Upper lobe of right lung (tissue), 1 donor: ENCODE measurements at regions not wholly inside any gene's neighbourhood (a gene's known extent, or its start where the extent isn't known, plus 50 kb on each side); places are given as distances from the start of the nearest gene placed in this dataset.

ENCODE experiments used
- ATAC-seq: fragments of 200-7000 bp; cut with Tn5 transposase; one replicate; pipeline ENCODE4 v1.9.1; 2020; ENCODE audit warnings: mild to moderate bottlenecking, moderate library complexity
- DNase-seq: peaks from one replicate; pipeline ENCODE4 v3.0.0-alpha.2; 2020
- H3K27ac ChIP-seq: fragments of 200-600 bp; one replicate; pipeline ENCODE4 v1.8.0; 2022
- H3K27me3 ChIP-seq: fragments of 200-600 bp; one replicate; pipeline ENCODE4 v1.8.0; 2022; ENCODE audit warnings: mild to moderate bottlenecking
- H3K36me3 ChIP-seq: fragments of 200-600 bp; one replicate; pipeline ENCODE4 v1.8.0; 2022
- H3K4me1 ChIP-seq: fragments of 200-600 bp; one replicate; pipeline ENCODE4 v1.8.0; 2022
- H3K4me3 ChIP-seq: fragments of 200-600 bp; one replicate; pipeline ENCODE4 v1.8.0; 2022; ENCODE audit warnings: mild to moderate bottlenecking
- H3K9me3 ChIP-seq: fragments of 200-600 bp; one replicate; pipeline ENCODE4 v1.8.0; 2022
- CTCF ChIP-seq: fragments of 200-600 bp; IDR thresholded peaks from one replicate; pipeline ENCODE4 v1.8.0; 2022; ENCODE audit warnings: antibody characterized with exemption
- intact Hi-C: fragments of 100-400 bp; cut with DNase I; formaldehyde crosslinking; loops from one replicate; pipeline ENCODE4 v1.11.0; 2022
- donor health status: DM: no; HTN: yes; CAD: no; lungs with severe emphysema.

DNA sequence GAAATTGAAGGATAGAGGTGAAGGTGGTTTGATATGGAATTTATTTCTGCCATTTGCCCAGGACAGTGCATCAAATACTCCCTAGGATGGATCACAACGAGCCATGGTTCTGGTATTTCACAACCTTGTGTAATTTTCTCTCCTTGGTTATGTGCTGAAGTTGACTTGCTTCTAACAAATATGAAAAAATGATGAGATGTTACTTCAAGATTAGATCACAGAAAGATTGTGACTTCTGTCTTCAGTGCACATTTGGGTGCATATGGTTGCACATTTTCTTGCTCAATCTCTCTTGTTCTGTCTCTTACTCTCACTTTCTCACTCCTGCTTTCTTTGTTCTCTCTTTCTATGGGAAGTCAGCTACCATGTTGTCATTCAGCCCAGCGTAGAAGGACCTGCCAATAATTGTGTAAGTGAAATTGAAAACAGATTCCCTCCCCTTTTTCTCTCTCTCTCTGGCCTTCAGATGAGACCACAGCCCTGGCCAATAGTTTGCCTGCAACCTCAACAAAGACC, 104.6 kb upstream of the RMDN2 start:
- Histone ChIP-seq H3K4me3 (no peak overlapping the region), H3K4me1 (no peaks in the 10 kb centered on the region), H3K27ac (no peak overlapping the region), H3K36me3 (no peaks in the 10 kb centered on the region), H3K27me3 (no peaks in the 10 kb centered on the region), H3K9me3 (no peaks in the 10 kb centered on the region)
- DNase-seq (no peak), ATAC-seq (peak; percentile 40)
- no peak for TF ChIP-seq CTCF
- intact Hi-C loops, result no loop called here

- intact Hi-C loops, result no loop called here
- DNase-seq (no peak), ATAC-seq (no peak)
- H3K9me3 ChIP-seq, result no peaks in the 10 kb centered on the region
- H3K4me3 ChIP-seq, result no peak overlapping the region
- H3K4me1 ChIP-seq, result peaks cover 17% of the 10 kb centered on the region
- no peak overlapping the region for H3K27ac ChIP-seq
- H3K36me3 ChIP-seq, result no peaks in the 10 kb centered on the region
- TF ChIP-seq CTCF, result no peak
- H3K27me3 ChIP-seq, result no peaks in the 10 kb centered on the region
Measured at GRCh38 chr2:37825586-37825985, 99.5 kb upstream of the RMDN2 start.

- H3K9me3 ChIP-seq, result no peaks in the 10 kb centered on the region
- intact Hi-C loops, result no loop called here
- TF ChIP-seq CTCF, result no peak
- ATAC-seq, result no peak
- H3K27me3 ChIP-seq, result no peaks in the 10 kb centered on the region
- no peaks in the 10 kb centered on the region for H3K36me3 ChIP-seq
- no peak for DNase-seq
- no peak overlapping the region for H3K4me3 ChIP-seq
- peaks cover 23% of the 10 kb centered on the region for H3K4me1 ChIP-seq
- H3K27ac ChIP-seq, result no peak overlapping the region
Measured at GRCh38 chr2:37826611-37827010, 98.5 kb upstream of the RMDN2 start.

- no peak for ATAC-seq
- no peak for DNase-seq
Measured at GRCh38 chr2:37827455-37827854, 97.6 kb upstream of the RMDN2 start.

GRCh38 chr2:37827911-37828511, 97.1 kb upstream of the RMDN2 start:
- no peak for TF ChIP-seq CTCF
- no peaks in the 10 kb centered on the region for H3K27me3 ChIP-seq
- DNase-seq, result no peak

More at GRCh38 chr2:37827455-37827854, 97.6 kb upstream of the RMDN2 start:
- Histone ChIP-seq H3K9me3 (no peaks in the 10 kb centered on the region), H3K27ac (no peak overlapping the region), H3K36me3 (no peaks in the 10 kb centered on the region), H3K4me3 (no peak overlapping the region), H3K4me1 (peaks cover 23% of the 10 kb centered on the region), H3K27me3 (no peaks in the 10 kb centered on the region)
- intact Hi-C loops, result no loop called here
- TF ChIP-seq CTCF, result no peak

DNA sequence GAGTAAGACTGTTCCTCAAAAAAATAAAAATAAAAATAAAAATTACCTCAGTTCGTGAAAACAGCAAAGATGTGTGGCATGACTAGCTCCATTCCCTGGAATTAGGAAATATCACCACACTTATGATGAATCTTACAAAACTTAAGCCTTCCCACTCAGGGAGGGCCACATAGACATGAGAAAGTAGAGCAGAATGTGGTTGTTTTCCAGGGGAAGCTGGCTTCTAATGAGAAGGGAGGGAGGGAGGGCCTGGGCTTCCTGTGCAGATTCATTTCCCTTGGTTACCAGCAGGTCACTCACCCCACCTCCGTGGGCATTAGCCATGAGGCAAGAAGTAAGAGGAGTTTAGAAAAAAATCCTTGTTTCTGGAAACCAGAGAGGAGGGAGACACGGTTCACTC, 95.9 kb upstream of the RMDN2 start:
- no peaks in the 10 kb centered on the region for H3K27me3 ChIP-seq
- H3K4me3 ChIP-seq, result no peak overlapping the region
- no peaks in the 10 kb centered on the region for H3K9me3 ChIP-seq
- H3K27ac ChIP-seq, result peak overlapping the region; percentile 56
- no peaks in the 10 kb centered on the region for H3K36me3 ChIP-seq
- intact Hi-C loops, result no loop called here
- DNase-seq, result no peak
- no peak for TF ChIP-seq CTCF
- peak; percentile 88 for ATAC-seq
- peaks cover 23% of the 10 kb centered on the region for H3K4me1 ChIP-seq

More at GRCh38 chr2:37827911-37828511, 97.1 kb upstream of the RMDN2 start:
- intact Hi-C loops, result no loop called here
- H3K36me3 ChIP-seq, result no peaks in the 10 kb centered on the region
- no peak overlapping the region for H3K27ac ChIP-seq
- H3K4me3 ChIP-seq, result no peak overlapping the region
- ATAC-seq, result no peak
- no peaks in the 10 kb centered on the region for H3K9me3 ChIP-seq
- H3K4me1 ChIP-seq, result peaks cover 23% of the 10 kb centered on the region
